MG63 (cell line): ENCODE measurements at regions not wholly inside any gene's neighbourhood (a gene's known extent, or its start where the extent isn't known, plus 50 kb on each side); places are given as distances from the start of the nearest gene placed in this dataset.
"Not testable (repeated sequence)": the region's sequence is repeated elsewhere in the genome, so short reads cannot be mapped to it uniquely, and the experiment has no call there.

Experiments used
- DNase-seq: peaks from one replicate; pipeline ENCODE4 v3.0.0-alpha.2; 2020
- H3K27me3 ChIP-seq: fragments of 250-450 bp; sonication (Bioruptor Pico); 2 replicates; pipeline ENCODE4 v1.5.1; 2020; ENCODE audit warnings: mild to moderate bottlenecking, moderate library complexity
- H3K36me3 ChIP-seq: fragments of 250-450 bp; sonication (Bioruptor Pico); 2 replicates; pipeline ENCODE4 v1.5.1; 2020; ENCODE audit warnings: mild to moderate bottlenecking, moderate library complexity
- H3K4me3 ChIP-seq: fragments of 250-450 bp; sonication (Bioruptor Pico); 2 replicates; pipeline ENCODE4 v1.5.1; 2020; ENCODE audit warnings: mild to moderate bottlenecking, moderate library complexity
- H3K9me3 ChIP-seq: fragments of 250-450 bp; sonication (Bioruptor Pico); 2 replicates; pipeline ENCODE4 v1.5.1; 2020; ENCODE audit warnings: mild to moderate bottlenecking, moderate library complexity

DNA sequence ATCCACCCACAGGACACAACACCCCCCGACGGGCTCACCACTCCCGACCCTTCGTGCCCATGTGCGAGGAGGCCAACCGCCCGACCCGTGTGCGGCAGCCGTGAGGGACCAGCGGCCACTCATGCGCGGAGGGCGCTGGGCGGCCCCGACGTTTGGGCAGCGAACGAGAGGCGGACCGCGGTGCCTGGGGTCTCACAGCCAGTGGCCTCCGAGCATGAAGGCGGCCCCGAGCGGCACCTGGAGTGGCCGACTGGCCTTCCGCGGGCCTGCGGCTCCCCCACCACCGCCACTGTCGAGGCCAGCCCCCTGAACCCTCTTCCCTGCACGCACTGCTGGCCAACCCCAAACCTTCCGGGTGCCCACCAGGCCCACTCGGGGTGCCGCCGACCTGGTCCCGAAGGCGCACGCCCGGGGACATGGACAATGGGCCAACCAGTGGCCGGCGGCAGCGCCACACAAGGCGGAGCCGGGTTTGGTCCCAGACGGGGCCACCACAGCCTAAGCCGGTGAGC, 4274.9 kb upstream of the OR11H1 start:
- Histone ChIP-seq H3K36me3 (no peaks in the 10 kb centered on the region), H3K27me3 (no peaks in the 10 kb centered on the region), H3K4me3 (no peak overlapping the region), H3K9me3 (no peaks in the 10 kb centered on the region)
- DNase-seq = no peak

DNA sequence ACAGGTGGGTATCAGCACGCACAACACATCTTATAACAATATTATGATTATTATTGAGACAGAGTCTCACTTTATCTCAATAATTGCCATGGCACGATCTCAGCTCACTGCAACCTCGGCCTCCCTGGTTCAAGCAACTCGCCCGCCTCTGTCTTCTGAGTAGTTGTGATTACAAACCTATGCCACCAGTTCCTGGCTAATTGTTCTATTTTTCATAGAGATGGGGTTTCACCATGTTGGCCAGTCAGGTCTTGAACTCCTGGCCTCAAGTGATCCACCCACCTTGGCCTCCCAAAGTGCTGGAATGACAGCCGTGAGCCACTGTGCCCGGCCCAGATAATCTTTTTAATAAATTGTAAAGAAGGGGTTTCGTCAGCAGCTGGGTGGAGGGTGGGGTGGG, 4257.0 kb upstream of the OR11H1 start:
- not testable (repeated sequence) for H3K36me3 ChIP-seq, DNase-seq, H3K9me3 ChIP-seq

DNA sequence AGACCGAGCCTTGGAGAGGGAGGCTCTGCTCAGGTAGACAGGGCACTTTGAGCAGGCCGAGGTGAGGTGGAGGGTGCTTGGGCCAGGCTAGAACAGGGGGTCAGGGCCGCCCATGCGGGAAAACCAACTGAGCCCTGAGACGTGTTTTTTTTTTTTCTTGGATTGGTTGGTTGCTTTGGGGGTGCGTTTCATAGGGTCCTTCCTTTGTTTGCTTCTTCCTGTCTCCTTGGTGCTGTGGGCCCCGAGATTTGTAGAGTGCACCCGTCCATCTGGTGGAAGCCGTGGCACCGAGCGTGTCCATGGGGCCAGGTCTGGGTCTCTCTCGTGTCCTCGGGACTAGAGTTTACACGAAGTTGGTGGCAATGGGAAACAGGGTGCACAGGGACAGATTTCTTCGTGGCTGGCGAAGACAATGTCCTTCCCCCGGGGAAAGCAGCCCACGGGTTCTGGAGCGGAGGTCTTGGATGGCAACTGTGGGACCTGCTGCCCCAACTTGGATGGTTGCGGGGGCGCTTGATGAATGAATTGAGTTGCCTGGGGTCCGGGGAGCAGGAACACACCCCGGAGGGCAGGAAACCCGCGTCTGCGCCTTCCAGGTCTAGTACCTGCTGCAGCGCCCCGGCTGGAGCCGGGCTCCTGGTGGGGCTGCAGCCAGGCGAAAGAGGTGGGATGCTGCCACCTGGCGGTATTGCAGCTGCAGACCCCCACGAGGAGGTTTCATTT, 4242.7 kb upstream of the OR11H1 start:
- peak; percentile 58 for DNase-seq
- not testable (repeated sequence) for H3K27me3 ChIP-seq, H3K9me3 ChIP-seq, H3K4me3 ChIP-seq, H3K36me3 ChIP-seq

More for the DNA sequence above, 4257.0 kb upstream of the OR11H1 start:
- H3K4me3 ChIP-seq, H3K27me3 ChIP-seq: not testable (repeated sequence)

DNA sequence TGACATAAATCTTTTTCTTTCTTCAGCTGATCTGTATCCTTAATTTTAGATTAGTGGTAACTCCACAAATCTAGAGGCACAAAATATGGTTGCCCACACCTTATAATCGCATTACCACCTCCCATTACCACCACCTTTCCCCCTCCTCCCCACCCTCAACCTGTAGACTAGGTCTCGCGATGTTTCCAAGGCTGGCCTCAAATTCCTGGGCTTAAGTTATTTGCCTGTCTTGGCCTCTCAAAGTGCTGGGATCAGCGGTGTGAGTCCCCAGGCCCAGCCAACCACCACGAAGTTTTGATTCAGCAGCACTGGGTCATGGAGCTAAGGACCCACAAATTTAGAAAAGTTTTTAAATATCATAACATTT, 4242.2 kb upstream of the OR11H1 start:
- not testable (repeated sequence) for H3K36me3 ChIP-seq, DNase-seq, H3K27me3 ChIP-seq, H3K9me3 ChIP-seq, H3K4me3 ChIP-seq

DNA sequence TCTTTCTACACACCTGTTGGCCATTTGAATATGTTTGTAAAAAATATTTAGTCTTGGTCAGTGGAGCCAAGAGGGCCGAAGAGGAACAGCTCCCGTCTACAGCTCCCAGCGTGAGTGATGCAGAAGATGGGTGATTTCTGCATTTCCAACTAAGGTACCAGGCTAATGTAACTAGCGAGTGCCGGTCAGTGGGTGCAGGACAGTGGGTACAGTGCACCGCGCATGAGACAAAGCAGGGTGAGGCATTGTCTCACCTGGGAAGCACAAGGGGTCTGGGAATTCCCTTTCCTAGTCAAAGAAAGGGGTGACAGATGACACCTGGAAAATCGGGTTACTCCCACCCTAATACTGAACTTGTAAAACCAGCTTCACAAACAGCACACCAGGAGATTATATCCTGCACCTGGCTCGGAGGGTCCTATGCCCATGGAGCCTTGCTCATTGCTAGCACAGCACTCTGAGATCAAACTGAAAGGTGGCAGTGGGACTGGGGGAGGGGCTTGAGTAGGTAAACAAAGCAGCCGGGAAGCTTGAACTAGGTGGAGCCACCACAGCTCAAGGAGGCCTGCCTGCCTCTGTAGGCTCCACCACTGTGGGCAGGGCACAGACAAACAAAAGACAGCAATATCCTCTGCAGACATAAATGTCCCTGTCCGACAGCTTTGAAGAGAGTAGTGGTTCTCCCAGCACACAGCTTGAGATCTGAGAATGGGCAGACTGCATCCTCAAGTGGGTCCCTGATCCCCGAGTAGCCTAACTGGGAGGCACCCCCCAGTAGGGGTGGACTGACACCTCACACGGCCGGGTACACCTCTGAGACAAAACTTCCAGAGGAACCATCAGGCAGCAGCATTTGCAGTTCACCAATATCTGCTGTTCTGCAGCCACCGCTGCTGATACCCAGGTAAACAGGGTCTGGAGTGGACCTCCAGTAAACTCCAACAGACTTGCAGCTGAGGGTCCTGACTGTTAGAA, 4239.5 kb upstream of the OR11H1 start:
- H3K27me3 ChIP-seq, H3K9me3 ChIP-seq, H3K4me3 ChIP-seq, DNase-seq, H3K36me3 ChIP-seq: not testable (repeated sequence)

DNA sequence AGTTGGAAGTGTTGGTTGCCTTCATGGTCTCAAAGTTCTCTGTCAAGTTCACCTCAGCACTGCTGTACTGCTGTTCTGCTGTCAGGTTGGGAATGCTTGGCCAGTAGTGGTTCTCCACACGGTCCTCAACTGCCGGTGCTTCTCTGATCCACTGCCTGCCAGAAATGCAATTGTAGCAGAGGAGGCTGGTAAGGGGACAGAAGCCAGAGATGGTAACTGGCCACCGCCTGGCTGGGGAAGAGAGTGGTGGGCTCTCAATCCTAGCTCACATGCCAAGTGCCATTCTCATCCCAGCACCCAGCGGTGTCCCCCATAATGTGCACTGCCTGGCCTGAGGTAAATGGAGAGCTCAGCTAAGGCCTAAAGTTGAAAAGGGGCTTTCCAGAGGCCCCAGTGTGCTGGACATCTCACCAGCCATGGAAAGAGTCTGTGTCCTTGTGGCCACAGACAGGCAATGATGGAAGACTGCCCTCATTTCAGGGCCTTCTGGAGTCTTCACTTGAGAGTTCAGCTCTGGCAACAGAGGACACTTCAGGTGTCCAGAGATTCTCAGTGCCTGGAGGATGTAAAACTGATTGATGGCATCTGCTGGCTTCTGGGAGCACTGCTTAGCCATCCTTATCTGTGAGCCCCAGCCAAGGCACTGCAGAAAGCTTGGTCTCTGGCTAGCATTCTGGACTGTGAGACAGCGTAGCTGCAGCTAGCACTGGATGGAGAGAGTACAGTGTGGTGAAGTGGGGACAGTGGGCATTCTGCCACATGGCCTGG, 4229.7 kb upstream of the OR11H1 start:
- H3K27me3 ChIP-seq, DNase-seq, H3K4me3 ChIP-seq, H3K36me3 ChIP-seq, H3K9me3 ChIP-seq: not testable (repeated sequence)

DNA sequence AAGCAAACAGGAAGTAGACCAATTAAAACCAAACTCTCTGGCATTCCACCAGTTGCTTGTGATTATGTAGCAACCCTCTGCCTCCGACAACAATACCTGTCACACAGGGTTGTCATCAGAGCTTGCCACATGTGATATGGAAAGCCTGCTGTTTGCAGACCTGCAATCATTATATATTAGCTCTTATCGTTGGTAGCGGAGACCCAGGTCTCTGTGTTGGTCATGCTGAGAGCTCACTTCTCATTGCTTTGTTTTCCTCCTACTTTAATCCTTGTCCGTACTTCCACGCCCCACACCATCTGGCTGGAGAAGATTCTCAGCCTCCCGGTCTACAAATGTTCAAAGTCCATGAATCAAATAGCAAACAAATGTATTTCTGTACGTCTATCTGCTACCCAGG, 4225.6 kb upstream of the OR11H1 start:
- not testable (repeated sequence) for H3K27me3 ChIP-seq, H3K36me3 ChIP-seq, DNase-seq, H3K4me3 ChIP-seq, H3K9me3 ChIP-seq

DNA sequence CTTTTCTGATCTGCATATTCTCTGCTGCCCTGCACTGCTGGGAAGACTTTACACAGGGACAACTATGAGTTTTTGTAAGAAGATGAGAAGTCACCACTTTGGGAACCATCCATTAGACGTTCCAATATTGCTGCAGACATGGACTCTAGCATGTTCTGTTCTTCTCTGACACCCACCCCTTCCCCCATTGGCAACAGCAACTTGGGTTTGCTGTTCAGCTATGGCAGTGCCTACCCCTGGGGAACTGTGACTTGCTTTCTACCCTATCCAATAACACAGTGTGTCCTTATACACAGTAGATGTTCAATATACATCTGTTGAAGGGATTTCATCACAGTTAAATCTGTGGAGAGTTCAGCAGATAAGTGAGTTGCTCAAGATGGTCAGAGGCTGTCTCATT, 4225.1 kb upstream of the OR11H1 start:
- not testable (repeated sequence) for H3K4me3 ChIP-seq, H3K27me3 ChIP-seq, H3K9me3 ChIP-seq, H3K36me3 ChIP-seq, DNase-seq

DNA sequence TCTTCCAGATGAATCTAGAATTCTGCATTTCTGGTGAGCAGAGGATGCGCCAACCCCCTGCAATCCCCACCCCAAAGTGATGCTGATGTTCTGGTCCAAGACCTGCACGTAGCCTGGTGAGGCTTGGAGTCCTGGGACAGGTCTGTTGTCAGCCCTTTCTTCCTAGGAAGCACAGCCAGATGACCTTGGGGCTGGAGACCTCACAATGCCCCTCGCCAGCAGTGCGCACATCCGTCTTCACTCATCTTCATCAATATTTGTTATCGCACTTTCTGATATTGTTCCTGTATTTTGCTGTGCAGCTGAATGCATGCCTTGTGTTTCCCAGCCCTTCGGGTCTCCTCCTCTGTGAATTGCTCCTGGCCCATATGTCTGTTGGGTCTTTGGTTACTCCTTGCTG, 4222.8 kb upstream of the OR11H1 start:
- H3K9me3 ChIP-seq, DNase-seq, H3K4me3 ChIP-seq, H3K27me3 ChIP-seq, H3K36me3 ChIP-seq: not testable (repeated sequence)

DNA sequence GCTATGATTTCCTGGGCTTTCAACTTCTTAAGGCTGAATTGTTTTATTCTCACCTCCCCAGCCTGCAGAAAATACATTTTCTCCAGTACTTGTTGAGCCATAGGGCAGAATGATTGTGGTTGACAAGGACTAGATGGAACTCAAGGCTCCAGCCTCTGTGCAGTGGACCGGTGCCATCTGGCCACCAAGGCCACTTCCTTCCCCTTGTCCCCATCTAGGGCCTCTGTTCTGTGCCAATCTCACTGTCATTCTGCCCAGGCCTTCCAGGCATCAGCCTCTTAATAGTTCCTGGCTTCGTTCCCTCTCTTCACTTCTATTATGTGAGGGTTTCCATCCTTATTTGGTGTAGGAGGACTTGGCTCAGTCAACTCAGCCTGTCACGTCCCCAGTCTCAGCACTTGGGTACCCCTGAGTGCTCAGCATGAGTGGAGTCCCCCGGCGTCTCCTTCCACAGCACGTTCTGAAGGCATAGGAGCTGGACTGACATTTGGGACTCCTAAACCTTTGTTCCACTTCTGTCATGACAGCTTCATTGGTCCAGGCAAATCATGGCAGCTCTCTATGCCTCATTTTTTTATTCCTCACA, 4221.0 kb upstream of the OR11H1 start:
- H3K36me3 ChIP-seq, H3K9me3 ChIP-seq, DNase-seq, H3K27me3 ChIP-seq, H3K4me3 ChIP-seq: not testable (repeated sequence)

DNA sequence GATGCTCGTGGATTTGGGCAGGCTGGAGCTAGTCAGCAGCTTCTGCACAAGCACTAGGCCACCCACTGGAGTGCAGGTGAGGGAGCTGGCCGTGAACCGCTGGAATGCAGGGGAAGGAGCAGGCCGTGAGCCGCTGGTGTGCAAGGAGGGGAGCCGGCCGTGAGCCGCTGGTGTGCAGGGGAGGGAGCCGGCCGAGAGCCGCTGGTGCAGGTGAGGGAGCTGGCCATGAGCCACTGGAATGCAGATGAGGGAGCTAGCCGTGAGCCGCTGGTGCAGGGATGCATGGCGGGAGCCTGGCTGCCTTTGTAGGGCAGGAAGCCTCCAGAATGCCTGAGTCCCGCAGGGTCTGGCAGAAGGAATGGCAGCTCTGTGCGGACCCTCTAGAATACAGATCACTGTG, 4220.0 kb upstream of the OR11H1 start:
- H3K27me3 ChIP-seq = no peaks in the 10 kb centered on the region
- no peaks in the 10 kb centered on the region; the same call in 1 of the 2 replicates for H3K9me3 ChIP-seq
- DNase-seq = no peak
- H3K4me3 ChIP-seq = no peak overlapping the region
- H3K36me3 ChIP-seq = no peaks in the 10 kb centered on the region

DNA sequence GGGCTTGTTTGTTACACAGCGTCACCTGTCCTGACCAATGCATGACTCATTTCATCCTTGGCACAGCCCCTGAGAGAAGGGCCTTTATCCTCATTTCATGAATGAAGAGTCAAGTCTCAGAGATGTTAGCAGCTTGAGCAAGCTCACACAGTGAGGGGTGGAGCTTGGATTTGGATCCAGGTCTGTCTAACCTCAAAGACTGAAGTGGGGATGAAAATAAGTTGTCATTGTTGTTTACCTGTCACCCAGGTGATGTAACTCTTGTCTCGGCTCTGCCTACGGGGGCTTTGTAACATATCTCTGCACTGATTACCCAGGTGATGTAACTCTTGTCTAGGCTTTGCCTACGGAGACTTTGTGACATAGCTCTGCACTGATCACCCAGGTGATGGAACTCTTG, 4218.2 kb upstream of the OR11H1 start:
- not testable (repeated sequence) for DNase-seq, H3K4me3 ChIP-seq, H3K9me3 ChIP-seq, H3K36me3 ChIP-seq, H3K27me3 ChIP-seq

DNA sequence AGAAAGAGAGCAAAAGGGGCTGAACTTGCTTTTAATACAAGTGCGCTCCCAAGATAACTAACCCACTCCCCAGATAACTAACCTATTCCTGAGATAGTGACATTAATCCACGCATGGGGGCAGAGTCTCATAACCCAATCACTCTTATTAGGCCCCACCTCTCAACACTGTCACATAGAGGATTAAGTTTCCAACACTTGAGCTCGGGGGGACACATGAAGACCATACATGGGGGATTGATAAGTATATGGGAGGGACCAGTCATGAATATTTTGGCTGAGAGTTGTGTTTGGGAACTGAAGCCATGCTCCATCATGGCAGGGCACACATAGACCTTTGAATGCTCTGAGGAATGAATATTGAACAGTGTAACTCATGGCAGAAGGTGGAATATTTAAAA, 4217.3 kb upstream of the OR11H1 start:
- H3K9me3 ChIP-seq, H3K4me3 ChIP-seq, H3K27me3 ChIP-seq, H3K36me3 ChIP-seq, DNase-seq: not testable (repeated sequence)

DNA sequence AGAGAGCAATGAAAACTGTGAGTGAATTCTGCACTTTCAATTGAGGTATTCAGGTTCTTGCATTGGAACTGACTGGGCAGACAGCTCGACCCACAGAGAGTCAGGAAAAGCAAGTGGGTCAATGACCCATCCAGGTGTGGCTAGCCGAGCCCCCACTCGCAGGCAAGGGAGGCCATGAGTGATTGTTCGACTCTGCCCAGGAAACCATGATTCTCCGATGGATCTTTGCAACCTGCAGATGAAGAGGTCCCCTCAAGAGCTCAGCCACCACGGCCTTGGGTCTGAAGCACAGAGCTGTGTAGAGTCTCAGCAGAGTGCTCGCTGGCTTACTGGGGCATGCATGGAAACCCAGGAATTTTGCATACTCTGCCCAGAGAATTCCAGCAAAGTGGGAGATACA, 4215.4 kb upstream of the OR11H1 start:
- not testable (repeated sequence) for H3K36me3 ChIP-seq, H3K9me3 ChIP-seq, DNase-seq, H3K27me3 ChIP-seq, H3K4me3 ChIP-seq

DNA sequence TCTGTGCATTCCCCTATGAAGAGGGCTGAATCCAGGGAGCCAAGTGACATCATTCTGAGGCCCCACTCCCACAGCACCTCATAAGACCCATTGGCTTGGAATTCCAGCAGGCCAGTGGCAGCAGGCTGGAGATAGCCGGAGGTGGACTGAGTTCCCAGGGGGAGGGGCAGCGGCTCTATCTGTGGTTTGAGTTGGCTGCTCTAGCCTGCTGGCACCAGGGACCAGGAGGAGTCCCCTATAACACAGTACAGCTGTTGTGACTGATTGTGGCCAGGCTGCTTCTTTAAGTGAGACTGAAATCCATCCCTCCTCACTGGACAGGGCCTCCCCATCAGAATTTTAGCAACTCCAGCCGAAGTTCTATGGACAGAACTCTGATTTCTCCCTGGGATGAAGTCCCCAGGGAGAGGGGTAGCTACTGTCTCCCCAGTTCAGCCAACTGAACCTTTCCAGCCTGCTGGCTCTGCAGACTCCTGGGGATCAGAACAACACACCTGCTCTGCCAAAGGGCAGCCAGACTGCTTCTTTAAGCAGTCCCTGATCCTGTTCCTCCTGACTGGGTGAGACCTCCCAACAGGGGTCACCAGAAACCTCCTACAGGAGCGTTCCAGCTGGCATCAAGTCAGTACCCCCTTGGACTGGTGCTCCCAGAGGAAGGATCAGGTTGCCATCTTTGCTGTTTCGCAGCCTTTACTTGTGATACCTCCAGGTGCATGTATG, 4214.8 kb upstream of the OR11H1 start:
- not testable (repeated sequence) for H3K27me3 ChIP-seq, H3K36me3 ChIP-seq, DNase-seq, H3K9me3 ChIP-seq, H3K4me3 ChIP-seq

DNA sequence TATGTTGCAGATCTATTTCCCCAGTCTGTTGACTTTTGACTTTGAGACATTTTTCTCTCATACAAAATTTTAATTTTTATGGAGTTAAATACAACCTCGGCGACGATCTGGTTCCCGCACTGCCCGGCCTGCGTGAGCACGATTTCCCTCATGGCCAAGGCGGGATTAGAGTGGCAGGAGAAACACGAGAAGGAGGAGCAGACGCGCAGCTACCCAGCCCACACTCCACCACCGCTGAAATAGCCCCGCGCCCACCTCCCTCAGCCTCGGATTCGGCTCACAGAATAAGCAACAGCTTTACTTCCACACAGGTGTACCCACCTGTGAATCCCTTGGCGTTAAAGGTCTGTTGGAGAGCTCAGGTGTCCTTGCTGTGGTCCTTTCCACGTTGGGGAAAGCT, 4209.4 kb upstream of the OR11H1 start:
- not testable (repeated sequence) for DNase-seq, H3K9me3 ChIP-seq, H3K36me3 ChIP-seq, H3K27me3 ChIP-seq, H3K4me3 ChIP-seq
